GM19324 (cell line): ENCODE measurements at regions not wholly inside any gene's neighbourhood (a gene's known extent, or its start where the extent isn't known, plus 50 kb on each side); places are given as distances from the start of the nearest gene placed in this dataset.

Experiments used
- ATAC-seq: cut with Tn5 transposase; IDR thresholded peaks from one replicate; pipeline ENCODE4 v1.9.1; 2021; ENCODE audit warnings: mild to moderate bottlenecking, moderate library complexity; ENCODE audit not compliant: unreplicated experiment, low FRiP score

- ATAC-seq = no peak
Observed at GRCh38 chr12:21713133-21713532, 55.5 kb upstream of the LDHB start.

GRCh38 chr12:21710958-21711775 is 53.5 kb upstream of the LDHB start:
- peak; percentile 73 for ATAC-seq
